VCaP (cell line): ENCODE measurements at regions not wholly inside any gene's neighbourhood (a gene's known extent, or its start where the extent isn't known, plus 50 kb on each side); places are given as distances from the start of the nearest gene placed in this dataset.

Experiments used
- H3K27ac ChIP-seq: fragments of 450-650 bp; 2 replicates; pipeline ENCODE4 v1.5.1; 2017
- CTCF ChIP-seq: fragments of 450-650 bp; conservative IDR thresholded peaks from 2 replicates; pipeline ENCODE4 v1.5.1; 2017; ENCODE audit warnings: mild to moderate bottlenecking, moderate library complexity

DNA sequence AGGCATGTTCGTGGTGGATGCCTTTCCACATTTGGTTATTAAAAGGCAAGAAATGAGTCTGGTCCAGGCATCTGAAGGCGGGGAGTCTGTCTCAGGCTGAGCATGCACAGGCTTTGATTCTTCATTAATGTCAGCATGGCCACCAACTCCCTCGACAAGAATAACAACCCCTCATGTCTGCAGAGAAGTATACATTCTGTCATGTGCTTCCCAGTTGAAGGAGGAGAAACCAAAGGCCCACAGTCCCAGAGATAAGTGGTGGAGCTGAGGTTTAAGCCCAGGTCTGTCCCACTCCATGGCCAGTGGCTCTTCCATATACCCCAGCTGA lies 61.6 kb upstream of the LAPTM5 start:
- TF ChIP-seq CTCF = no peak
- H3K27ac ChIP-seq = no peak overlapping the region

DNA sequence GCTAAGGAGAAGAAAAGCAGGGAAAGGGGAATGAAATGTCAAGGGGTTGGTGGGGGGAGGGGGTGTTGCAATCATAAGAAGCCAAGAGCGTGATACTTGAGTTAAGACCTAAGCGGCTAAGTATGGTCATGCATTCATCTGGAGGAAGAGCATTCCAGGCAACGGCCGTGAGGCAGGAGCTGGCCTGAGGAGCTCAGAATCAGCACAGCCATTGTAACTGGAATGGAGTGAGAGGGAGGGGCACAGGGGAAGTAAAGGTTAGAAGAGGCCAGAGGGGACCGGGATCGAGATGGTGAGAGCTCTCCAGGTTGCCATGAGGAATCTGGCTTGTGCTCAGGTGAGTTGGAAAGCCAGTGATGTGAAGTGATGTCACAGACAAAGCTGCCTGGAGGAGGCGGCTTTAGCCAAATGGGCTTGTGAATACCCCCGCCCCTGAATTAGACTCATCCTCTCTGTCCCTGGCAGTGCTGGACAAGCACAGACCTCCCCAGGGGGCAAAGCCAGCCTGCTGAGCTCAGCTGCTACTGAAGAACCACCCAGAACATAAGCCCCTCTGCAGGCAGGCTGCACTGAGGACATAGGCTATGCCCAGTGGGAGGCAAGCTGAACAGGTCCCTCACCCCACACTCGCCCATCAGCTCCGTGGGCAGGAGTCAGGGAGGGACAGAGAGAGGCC lies 61.1 kb upstream of the LAPTM5 start:
- no peak for TF ChIP-seq CTCF
- no peak overlapping the region for H3K27ac ChIP-seq

DNA sequence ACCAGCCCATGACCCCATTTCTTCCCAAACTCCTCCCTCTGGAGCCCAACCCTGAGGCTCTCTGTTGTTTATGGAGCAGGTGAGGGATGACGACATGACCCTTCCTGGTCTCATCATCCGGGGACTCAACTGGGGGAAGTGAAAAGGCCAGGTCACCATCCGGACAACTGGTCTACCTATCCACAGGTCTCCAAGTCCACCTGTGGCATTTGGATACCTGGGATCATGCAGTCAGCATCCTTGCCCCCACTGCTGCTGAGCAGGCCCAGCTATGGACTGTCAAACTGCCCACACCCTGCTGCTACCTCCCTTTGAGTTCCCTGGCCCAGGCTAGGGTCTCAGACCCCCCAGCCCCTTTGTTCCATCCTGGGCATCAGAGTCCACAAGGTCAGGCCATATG lies 60.0 kb upstream of the LAPTM5 start:
- H3K27ac ChIP-seq = no peak overlapping the region
- TF ChIP-seq CTCF = no peak

GRCh38 chr1:30817077-30817438 lies 59.5 kb upstream of the LAPTM5 start:
- H3K27ac ChIP-seq = no peak overlapping the region
- no peak for TF ChIP-seq CTCF

DNA sequence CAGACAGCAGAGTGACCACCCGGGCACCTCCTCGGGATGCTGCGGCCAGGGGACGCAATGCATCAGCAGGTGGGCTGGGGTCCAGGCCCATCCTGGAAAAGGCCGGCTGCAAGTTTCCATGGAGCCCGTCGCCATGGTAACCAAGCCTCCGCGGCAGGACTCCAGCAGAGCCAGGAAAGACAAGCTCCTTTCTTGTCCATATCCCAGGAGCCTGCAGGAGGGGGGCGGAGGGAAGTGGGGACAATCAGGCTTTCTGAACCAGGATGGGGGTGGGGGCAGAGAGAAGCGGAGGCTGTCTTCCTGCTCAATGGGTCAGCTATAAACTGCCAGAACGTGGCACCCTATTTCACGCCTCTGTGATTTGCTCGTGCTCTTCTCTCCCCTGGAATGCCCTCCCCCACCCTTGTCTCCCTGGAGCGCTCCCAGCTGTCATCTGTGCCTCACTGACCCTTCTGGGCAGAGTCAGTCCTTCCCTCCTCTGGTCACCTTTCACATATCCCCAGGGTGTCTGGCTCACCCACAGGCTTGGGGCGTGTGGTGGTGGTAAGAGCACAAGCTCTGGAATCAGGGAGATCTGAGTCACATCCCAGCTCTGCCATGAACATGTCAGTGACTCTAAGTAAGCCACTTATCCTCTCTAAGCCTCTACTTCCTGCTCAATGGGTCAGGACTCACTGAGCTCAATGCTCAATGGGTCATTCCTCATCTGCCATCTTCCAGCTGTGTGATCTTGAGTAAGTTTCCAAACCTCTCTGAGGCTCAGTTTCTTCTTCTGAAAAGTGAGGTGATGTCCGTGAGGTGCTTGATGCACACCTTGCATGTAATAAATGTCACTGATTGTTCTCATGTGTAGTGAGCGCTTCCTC lies 58.9 kb upstream of the LAPTM5 start:
- no peak for TF ChIP-seq CTCF
- H3K27ac ChIP-seq = no peak overlapping the region

DNA sequence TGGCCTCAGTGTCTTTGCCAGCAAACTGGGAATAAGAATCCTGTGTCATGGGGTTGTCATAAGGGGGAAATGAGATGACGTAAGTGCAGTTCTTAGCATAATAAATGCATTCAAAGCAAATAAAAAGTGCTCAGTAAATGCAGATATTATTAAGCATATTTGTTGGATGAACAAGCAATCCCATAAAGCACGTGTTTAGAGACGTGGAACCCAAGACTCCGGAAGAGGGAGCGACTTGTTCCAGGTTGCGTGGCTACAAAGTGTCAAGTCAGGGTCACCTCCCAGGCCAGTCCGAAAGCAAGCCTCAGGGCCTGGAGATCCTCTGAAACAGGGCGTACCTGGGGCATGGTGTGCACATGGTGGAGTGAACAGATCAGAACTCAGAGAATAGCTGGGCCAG lies 58.0 kb upstream of the LAPTM5 start:
- TF ChIP-seq CTCF = no peak
- H3K27ac ChIP-seq = no peak overlapping the region

- no peak overlapping the region for H3K27ac ChIP-seq
- TF ChIP-seq CTCF = no peak
These were observed 56.7 kb upstream of the LAPTM5 start for GRCh38 chr1:30814292-30814691.
